ENCODE measurements at regions not wholly inside any gene's neighbourhood (a gene's known extent, or its start where the extent isn't known, plus 50 kb on each side); places are given as distances from the start of the nearest gene placed in this dataset.

- BruUV-seq (replicated peaks), result no TSS peak
- 8% methylated on average over 11 of the region's 11 CpGs for WGBS (ENCODE audit: insufficient coverage, low coverage, missing lambda C conversion rate)
- Histone ChIP-seq H4K20me1 (replicated peaks; ENCODE audit: control insufficient read depth, insufficient read depth, low read length) (no peaks in the 10 kb centered on the region), H3K27ac (ENCODE audit: extremely low read depth, low read depth, low read length) (no peak overlapping the region), H3K4me1 (replicated peaks in 1 of 2; ENCODE audit: control insufficient read depth in 2 of 2, insufficient read depth in 2 of 2, low read length in 2 of 2) (peaks cover 0 to 10% of the 10 kb centered on the region in 2 experiments; a peak in 1 of 5 replicates), H3K36me3 (ENCODE audit: control insufficient read depth, insufficient read depth, low read length) (no peaks in the 10 kb centered on the region), H3K79me2 (ENCODE audit: control insufficient read depth, insufficient read depth, low read length) (no peaks in the 10 kb centered on the region), H3K4me3 (no peak overlapping the region), H3K9me1 (ENCODE audit: control insufficient read depth, insufficient read depth, low read length) (no peaks in the 10 kb centered on the region), H3K9ac (ENCODE audit: insufficient read depth in 1 of 2, low read depth in 2 of 2, low read length in 2 of 2) (no peak overlapping the region), H3K9me3 (replicated peaks; ENCODE audit: control insufficient read depth, insufficient read depth, low read depth, low read length) (no peaks in the 10 kb centered on the region), H3K27me3 (ENCODE audit: control insufficient read depth in 2 of 2, insufficient read depth in 2 of 2, low read length in 2 of 2) (peaks cover 4 to 64% of the 10 kb centered on the region in 2 experiments; a peak in 2 of 5 replicates), H2AFZ (ENCODE audit: low read depth, low read length) (no peak overlapping the region), H3K4me2 (ENCODE audit: insufficient read depth, low read length) (no peak overlapping the region)
- intact Hi-C loops (cut with micrococcal nuclease), result no loop called here
- in situ Hi-C loops (cut with MboI), result no loop called here
- FAIRE-seq (no peak), ATAC-seq (no peak), DNase-seq (ENCODE audit: extremely low read depth in 1 of 4, low spot score in 3 of 4) (no peak)
- CTCF ChIA-PET (ENCODE audit: low intra/inter-chr PET ratio), result no interaction called here
- POLR2A ChIA-PET, result interaction anchor here (0.7 kb wide), 1 partner anchor 19 kb away, joined by 4 read pairs; no protein-coding TSS in a partner anchor
- TF ChIP-seq KAT2B (IDR thresholded peaks at IDR 0.05; ENCODE audit: low read depth, low read length) (no peak), RREB1 (CRISPR knock-in tag; IDR thresholded peaks at IDR 0.05) (no peak), ZNF586 (CRISPR knock-in tag; conservative IDR thresholded peaks at IDR 0.05) (no peak), CCAR2 (IDR thresholded peaks at IDR 0.05; ENCODE audit: low read depth, low read length) (no peak), DMBX1 (CRISPR knock-in tag; IDR thresholded peaks at IDR 0.05; ENCODE audit: borderline replicate concordance) (no peak), ZC3H8 (IDR thresholded peaks at IDR 0.05) (no peak), BACH1 (tag; IDR thresholded peaks at IDR 0.05) (no peak), CHAMP1 (IDR thresholded peaks at IDR 0.05) (no peak), TAL1 (IDR thresholded peaks at IDR 0.05) (no peak)
These were observed 260.5 kb upstream of the TLE3 start for GRCh38 chr15:70358011-70358819.
